Endothelial cell of umbilical vein (primary cell): ENCODE measurements at regions not wholly inside any gene's neighbourhood (a gene's known extent, or its start where the extent isn't known, plus 50 kb on each side); places are given as distances from the start of the nearest gene placed in this dataset.

Experiments
- BruUV-seq: library from RNA; stranded (reverse); fragments of 400-500 nt; replicated peaks from 2 replicates; lab custom pipeline; 2021; lab: Mats Ljungman, UMichigan
- CTCF ChIA-PET: fragments of 300-600, 350-600 bp; sonication (Branson Sonifier 250); formaldehyde crosslinking; loops from one replicate; lab custom pipeline; 2021; ENCODE audit warnings: antibody characterized with exemption, inconsistent platforms; lab: Charles Lee
- POLR2A ChIA-PET: fragments of 300-600, 350-600 bp; sonication (Branson Sonifier 250); formaldehyde crosslinking; loops from one replicate; lab custom pipeline; 2021; ENCODE audit warnings: antibody characterized with exemption, inconsistent platforms; lab: Charles Lee
- DNase-seq: peaks from one replicate; pipeline ENCODE4 v3.0.0-alpha.2; 2011; ENCODE audit warnings: low read depth, low spot score
- FAIRE-seq: peaks from 2 replicates; lab custom pipeline; 2011; peaks lifted over from hg19 to GRCh38; lab: Jason Lieb, UNC
- H2AFZ ChIP-seq: 2 replicates; pipeline ENCODE4 v1.6.0; 2012; ENCODE audit warnings: low read depth, low read length, control low read depth, inconsistent platforms
- H3K27ac ChIP-seq: 2 replicates; pipeline ENCODE4 v1.5.1; 2011; ENCODE audit warnings: low read depth, mild to moderate bottlenecking, control low read depth, low read length, moderate library complexity; ENCODE audit not compliant: insufficient read depth
- H3K27me3 ChIP-seq, 2 experiments: 2 replicates each; pipeline versions ENCODE4 v1.6.0 to v1.6.1; 2011; ENCODE audit warnings: low read length in 2 of 2, mixed read lengths in 1 of 2; ENCODE audit not compliant: control insufficient read depth in 2 of 2, insufficient read depth in 2 of 2
- H3K36me3 ChIP-seq, 2 experiments: 2 replicates in 1 of 2; 3 replicates in 1 of 2; pipeline ENCODE4 v1.5.1; 2011; ENCODE audit warnings: low read length in 2 of 2, mild to moderate bottlenecking in 1 of 2, moderate library complexity in 1 of 2; ENCODE audit not compliant: control insufficient read depth in 2 of 2, insufficient read depth in 2 of 2; ENCODE audit errors: extremely low read depth in 1 of 2
- H3K4me1 ChIP-seq: 3 replicates; pipeline ENCODE4 v1.5.1; 2011; ENCODE audit warnings: mild to moderate bottlenecking, low read length; ENCODE audit not compliant: control insufficient read depth, insufficient read depth; ENCODE audit errors: extremely low read depth
- H3K4me2 ChIP-seq: 2 replicates; pipeline ENCODE4 v1.6.1; 2011; ENCODE audit warnings: low read length, control low read depth, mixed read lengths; ENCODE audit not compliant: insufficient read depth
- H3K4me3 ChIP-seq, 3 experiments: fragments of 200-600 bp in 1 of 3; sonication (generic), shearing (Covaris generic) in 1 of 3; replicated peaks in 1 of 3; 2 replicates each; pipeline ENCODE4 v1.5.1; 2011 to 2016; ENCODE audit warnings: control low read depth in 3 of 3, low read length in 3 of 3, mild to moderate bottlenecking in 2 of 3, inconsistent platforms in 1 of 3, low read depth in 1 of 3, moderate library complexity in 1 of 3; ENCODE audit not compliant: insufficient read depth in 1 of 3
- H3K79me2 ChIP-seq: 2 replicates; pipeline ENCODE4 v1.6.0; 2012; ENCODE audit warnings: low read length, inconsistent platforms; ENCODE audit not compliant: control insufficient read depth, insufficient read depth
- H3K9ac ChIP-seq: replicated peaks from 2 replicates; pipeline ENCODE3; 2011; ENCODE audit warnings: low read length, control low read depth; ENCODE audit not compliant: insufficient read depth; ENCODE audit errors: extremely low read depth
- H3K9me1 ChIP-seq: replicated peaks from 3 replicates; pipeline ENCODE4 v1.6.0; 2011; ENCODE audit warnings: mild to moderate bottlenecking, low read length; ENCODE audit not compliant: control insufficient read depth, insufficient read depth; ENCODE audit errors: extremely low read depth
- H3K9me3 ChIP-seq: replicated peaks from 2 replicates; pipeline ENCODE4 v1.5.1; 2012; ENCODE audit warnings: low read length, inconsistent platforms; ENCODE audit not compliant: control insufficient read depth, insufficient read depth
- H4K20me1 ChIP-seq: replicated peaks from 2 replicates; pipeline ENCODE3; 2011; ENCODE audit warnings: mild to moderate bottlenecking, low read length; ENCODE audit not compliant: control insufficient read depth, insufficient read depth; ENCODE audit errors: extremely low read depth
- EZH2 ChIP-seq: IDR thresholded peaks from 2 replicates; pipeline ENCODE4 v1.6.1; 2012; ENCODE audit warnings: borderline replicate concordance, low read depth, mild to moderate bottlenecking, moderate library complexity, low read length, inconsistent platforms; ENCODE audit not compliant: severe bottlenecking
- FOS ChIP-seq: IDR thresholded peaks from 2 replicates; pipeline ENCODE4 v1.6.1; 2011; ENCODE audit warnings: mild to moderate bottlenecking, low read length, moderate library complexity, borderline replicate concordance; ENCODE audit not compliant: insufficient read depth
- GATA2 ChIP-seq: IDR thresholded peaks from 2 replicates; pipeline ENCODE4 v1.7.0; 2011; ENCODE audit warnings: low read depth, mild to moderate bottlenecking, moderate library complexity, mixed read lengths, low read length; ENCODE audit not compliant: insufficient read length, insufficient read depth
- JUN ChIP-seq: IDR thresholded peaks from 2 replicates; pipeline ENCODE4 v1.6.1; 2011; ENCODE audit warnings: borderline replicate concordance, low read depth; ENCODE audit not compliant: insufficient read length, insufficient read depth
- MAX ChIP-seq: IDR thresholded peaks from 2 replicates; pipeline ENCODE4 v1.6.1; 2011; ENCODE audit not compliant: insufficient read depth, insufficient read length
- MYC ChIP-seq: IDR thresholded peaks from one replicate; pipeline ENCODE4 v1.6.1; 2011; ENCODE audit warnings: mild to moderate bottlenecking, low read depth, low read length
- POLR2A ChIP-seq: IDR thresholded peaks from 2 replicates; pipeline ENCODE4 v1.6.1; 2012; ENCODE audit warnings: low read depth, mild to moderate bottlenecking, control low read depth, low read length
- POLR2AphosphoS5 ChIP-seq: IDR thresholded peaks from 2 replicates; pipeline ENCODE4 v1.6.1; 2012; ENCODE audit warnings: low read depth, mild to moderate bottlenecking, control low read depth, low read length, moderate library complexity; ENCODE audit not compliant: insufficient read depth
- dilution Hi-C: fragments of 300-500 bp; cut with MboI; formaldehyde crosslinking; loops from one replicate; pipeline ENCODE4 v1.15.0; 2019; ENCODE audit warnings: low sequenced_read_pairs; ENCODE audit not compliant: extremely low pct_ligation_motif_present
- intact Hi-C: fragments of 100-400 bp; cut with micrococcal nuclease; formaldehyde crosslinking; loops from one replicate; pipeline ENCODE4 v1.10.0; 2022
- TF ChIP-seq, protein P1 (sequence below), 2 donors: IDR thresholded peaks; 1 replicate in 1 of 2; 2 replicates in 1 of 2; pipeline ENCODE4 v1.5.1; 2011; ENCODE audit warnings: low read length in 2 of 2, mild to moderate bottlenecking in 2 of 2, moderate library complexity in 2 of 2, control low read depth in 1 of 2, inconsistent platforms in 1 of 2, low read depth in 1 of 2; ENCODE audit not compliant: insufficient read depth in 1 of 2; ENCODE audit errors: extremely low read depth in 1 of 2

DNA sequence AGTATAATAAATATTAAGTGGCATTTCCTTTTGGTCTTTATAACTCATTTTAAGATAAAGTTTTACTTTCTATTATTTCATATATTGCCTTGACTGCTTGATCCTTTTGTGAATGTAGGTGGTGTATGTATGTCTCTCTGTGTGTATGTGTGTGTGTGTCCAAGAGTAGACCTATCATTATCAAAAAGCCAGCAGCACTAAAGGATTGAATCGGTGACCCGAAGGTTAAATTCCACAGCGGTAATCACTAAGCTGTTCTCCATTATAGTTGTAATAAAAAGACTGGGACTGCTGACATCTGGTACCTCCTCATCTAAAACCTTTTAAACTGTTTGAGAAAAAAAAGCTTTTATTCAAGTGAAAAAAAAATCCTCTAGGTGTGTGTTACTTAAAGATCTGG is 1014.8 kb downstream of the PCDH7 start:
- no peak overlapping the region for H3K27ac ChIP-seq
- CTCF ChIA-PET = interaction anchor here (0.6 kb wide), 1 partner anchor 45 kb away, joined by 3 read pairs; no protein-coding TSS in a partner anchor
- TF ChIP-seq EZH2 = no peak
- TF ChIP-seq GATA2 = no peak
- no peak for TF ChIP-seq POLR2AphosphoS5
- TF ChIP-seq MAX = no peak
- no peak for TF ChIP-seq MYC
- no peak for TF ChIP-seq POLR2A
- TF ChIP-seq FOS = no peak
- no peak for TF ChIP-seq JUN
- no peaks in the 10 kb centered on the region for H4K20me1 ChIP-seq
- no TSS peak for BruUV-seq
- FAIRE-seq (no peak), DNase-seq (no peak)
- H3K79me2 ChIP-seq = no peaks in the 10 kb centered on the region
- intact Hi-C loops (no loop called here), dilution Hi-C loops (no loop called here)
- H3K4me2 ChIP-seq = no peak overlapping the region
- H3K27me3 ChIP-seq = no peaks in the 10 kb centered on the region
- no peaks in the 10 kb centered on the region for H3K9me3 ChIP-seq
- H3K9ac ChIP-seq = no peak overlapping the region
- no peak overlapping the region for H3K4me3 ChIP-seq
- POLR2A ChIA-PET = no interaction called here
- no peak overlapping the region for H2AFZ ChIP-seq
- no peaks in the 10 kb centered on the region for H3K4me1 ChIP-seq
- no peaks in the 10 kb centered on the region for H3K9me1 ChIP-seq
- no peaks in the 10 kb centered on the region for H3K36me3 ChIP-seq

DNA sequence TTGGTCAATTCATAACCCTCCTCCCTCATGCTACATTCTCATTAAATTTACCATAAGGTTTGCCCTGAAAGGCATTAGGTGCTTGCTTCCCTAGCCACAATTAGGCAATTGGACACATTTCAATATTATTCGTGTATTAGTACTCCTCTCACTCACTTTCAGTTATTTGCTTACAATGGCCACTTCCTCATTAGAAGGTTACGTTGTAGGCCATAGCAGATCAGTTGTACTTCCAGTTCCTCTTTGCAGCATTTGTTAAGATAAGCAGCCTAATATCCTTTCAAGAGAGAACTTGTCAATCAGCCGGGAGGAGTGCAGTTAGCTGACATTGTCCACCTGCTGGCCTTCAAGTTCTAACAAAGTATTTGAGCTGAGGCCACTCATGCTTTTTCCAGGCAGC is 1017.2 kb downstream of the PCDH7 start:
- ChIA-PET POLR2A (no interaction called here), CTCF (no interaction called here)
- Histone ChIP-seq H3K9ac (no peak overlapping the region), H3K79me2 (no peaks in the 10 kb centered on the region), H2AFZ (no peak overlapping the region), H3K4me2 (no peak overlapping the region), H3K27me3 (no peaks in the 10 kb centered on the region), H3K4me3 (no peak overlapping the region), H3K9me1 (no peaks in the 10 kb centered on the region), H4K20me1 (no peaks in the 10 kb centered on the region), H3K27ac (no peak overlapping the region), H3K36me3 (no peaks in the 10 kb centered on the region), H3K4me1 (no peaks in the 10 kb centered on the region), H3K9me3 (no peaks in the 10 kb centered on the region)
- TF ChIP-seq FOS (no peak), MAX (no peak), POLR2A (no peak), GATA2 (no peak), JUN (no peak), POLR2AphosphoS5 (no peak), EZH2 (no peak), MYC (no peak)
- TF ChIP-seq, protein P1, sequence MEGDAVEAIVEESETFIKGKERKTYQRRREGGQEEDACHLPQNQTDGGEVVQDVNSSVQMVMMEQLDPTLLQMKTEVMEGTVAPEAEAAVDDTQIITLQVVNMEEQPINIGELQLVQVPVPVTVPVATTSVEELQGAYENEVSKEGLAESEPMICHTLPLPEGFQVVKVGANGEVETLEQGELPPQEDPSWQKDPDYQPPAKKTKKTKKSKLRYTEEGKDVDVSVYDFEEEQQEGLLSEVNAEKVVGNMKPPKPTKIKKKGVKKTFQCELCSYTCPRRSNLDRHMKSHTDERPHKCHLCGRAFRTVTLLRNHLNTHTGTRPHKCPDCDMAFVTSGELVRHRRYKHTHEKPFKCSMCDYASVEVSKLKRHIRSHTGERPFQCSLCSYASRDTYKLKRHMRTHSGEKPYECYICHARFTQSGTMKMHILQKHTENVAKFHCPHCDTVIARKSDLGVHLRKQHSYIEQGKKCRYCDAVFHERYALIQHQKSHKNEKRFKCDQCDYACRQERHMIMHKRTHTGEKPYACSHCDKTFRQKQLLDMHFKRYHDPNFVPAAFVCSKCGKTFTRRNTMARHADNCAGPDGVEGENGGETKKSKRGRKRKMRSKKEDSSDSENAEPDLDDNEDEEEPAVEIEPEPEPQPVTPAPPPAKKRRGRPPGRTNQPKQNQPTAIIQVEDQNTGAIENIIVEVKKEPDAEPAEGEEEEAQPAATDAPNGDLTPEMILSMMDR (IDR thresholded peaks at IDR 0.05; ENCODE audit: extremely low read depth in 1 of 2, insufficient read depth in 1 of 2, low read depth in 1 of 2, low read length in 2 of 2) = no peak
- no peak for FAIRE-seq
- DNase-seq = no peak
- intact Hi-C loops (no loop called here), dilution Hi-C loops (no loop called here)
- no TSS peak for BruUV-seq
